GM23338 (cell line): ENCODE measurements at regions not wholly inside any gene's neighbourhood (a gene's known extent, or its start where the extent isn't known, plus 50 kb on each side); places are given as distances from the start of the nearest gene placed in this dataset.

Experiments used
- ATAC-seq: fragments of 200-7000 bp; cut with Tn5 transposase; 3 replicates; pipeline ENCODE4 v1.9.1; 2020
- DNase-seq: peaks from one replicate; pipeline ENCODE4 v3.0.0-alpha.2; 2015; ENCODE audit warnings: low spot score
- H2AFZ ChIP-seq: fragments of 200-600 bp; sonication (generic); 2 replicates; pipeline ENCODE4 v1.8.0; 2016; ENCODE audit warnings: antibody characterized with exemption, mild to moderate bottlenecking, moderate library complexity
- H3F3A ChIP-seq: fragments of 200-600 bp; sonication (generic); replicated peaks from 2 replicates; pipeline ENCODE4 v1.8.0; 2017; ENCODE audit warnings: antibody characterized with exemption, mixed run types, low read depth
- H3K27ac ChIP-seq: fragments of 200-600 bp; sonication (generic); 2 replicates; pipeline ENCODE4 v1.6.1; 2016; ENCODE audit warnings: low read depth
- H3K27me3 ChIP-seq: fragments of 200-600 bp; sonication (generic); 2 replicates; pipeline ENCODE4 v1.8.0; 2016; ENCODE audit warnings: mild to moderate bottlenecking, mixed run types, moderate library complexity; ENCODE audit not compliant: insufficient read depth
- H3K36me3 ChIP-seq: fragments of 200-600 bp; sonication (generic); 2 replicates; pipeline ENCODE4 v1.8.0; 2016; ENCODE audit warnings: mild to moderate bottlenecking; ENCODE audit not compliant: insufficient read depth
- H3K4me1 ChIP-seq: fragments of 200-600 bp; sonication (generic); 2 replicates; pipeline ENCODE4 v1.8.0; 2016; ENCODE audit warnings: mild to moderate bottlenecking, moderate library complexity; ENCODE audit not compliant: insufficient read depth
- H3K4me2 ChIP-seq: fragments of 200-600 bp; sonication (generic); 2 replicates; pipeline ENCODE4 v1.7.1; 2017; ENCODE audit warnings: mixed run types
- H3K4me3 ChIP-seq: fragments of 200-600 bp; sonication (generic); 2 replicates; pipeline ENCODE4 v1.6.1; 2016; ENCODE audit warnings: mixed run types
- H3K79me2 ChIP-seq: fragments of 200-600 bp; sonication (generic); replicated peaks from 2 replicates; pipeline ENCODE4 v1.8.0; 2017; ENCODE audit warnings: mild to moderate bottlenecking; ENCODE audit not compliant: insufficient read depth
- H3K9me2 ChIP-seq: fragments of 200-600 bp; sonication (generic); 2 replicates; pipeline ENCODE4 v1.8.0; 2017; ENCODE audit not compliant: insufficient read depth
- H4K20me1 ChIP-seq: fragments of 200-600 bp; sonication (generic); replicated peaks from 2 replicates; pipeline ENCODE4 v1.8.0; 2017; ENCODE audit warnings: mild to moderate bottlenecking; ENCODE audit not compliant: insufficient read depth
- H3K27ac Mint-ChIP-seq: 2 replicates; pipeline ENCODE4 v1.8.0; 2020; ENCODE audit warnings: inconsistent platforms, mild to moderate bottlenecking, moderate library complexity, mixed read lengths
- H3K27me3 Mint-ChIP-seq: 3 replicates; pipeline ENCODE4 v1.8.0; 2022; ENCODE audit warnings: low read depth, mild to moderate bottlenecking, moderate library complexity, mixed read lengths, inconsistent platforms; ENCODE audit not compliant: insufficient read depth, poor library complexity
- H3K36me3 Mint-ChIP-seq: 3 replicates; pipeline ENCODE4 v1.8.0; 2021; ENCODE audit warnings: low read depth, mild to moderate bottlenecking, inconsistent platforms, moderate library complexity, mixed read lengths
- H3K4me1 Mint-ChIP-seq: 3 replicates; pipeline ENCODE4 v1.8.0; 2020; ENCODE audit warnings: mild to moderate bottlenecking, inconsistent platforms, mixed read lengths
- H3K4me3 Mint-ChIP-seq: 3 replicates; pipeline ENCODE4 v1.8.0; 2021; ENCODE audit warnings: moderate library complexity, mild to moderate bottlenecking, inconsistent platforms, mixed read lengths
- H3K9me3 Mint-ChIP-seq: 3 replicates; pipeline ENCODE4 v1.8.0; 2020; ENCODE audit warnings: moderate library complexity, mild to moderate bottlenecking, inconsistent platforms, mixed read lengths
- CREB1 ChIP-seq: fragments of 250-450 bp; sonication (Bioruptor Pico); IDR thresholded peaks from 2 replicates; pipeline ENCODE4 v1.5.0; 2020; ENCODE audit warnings: low read depth, mild to moderate bottlenecking, moderate library complexity
- EZH2 ChIP-seq: fragments of 200-600 bp; sonication (generic); IDR thresholded peaks from one replicate; pipeline ENCODE4 v1.8.0; 2017; ENCODE audit warnings: antibody characterized with exemption, mild to moderate bottlenecking, low read depth; ENCODE audit not compliant: unreplicated experiment
- EZH2phosphoT487 ChIP-seq: fragments of 200-600 bp; sonication (generic); IDR thresholded peaks from one replicate; pipeline ENCODE4 v1.8.1; 2018; ENCODE audit warnings: antibody characterized with exemption; ENCODE audit not compliant: unreplicated experiment
- JUNB ChIP-seq: IDR thresholded peaks from one replicate; pipeline ENCODE4 v1.6.1; 2016; ENCODE audit warnings: antibody characterized with exemption; ENCODE audit not compliant: unreplicated experiment
- NANOG ChIP-seq: IDR thresholded peaks from 2 replicates; pipeline ENCODE4 v1.6.1; 2016; ENCODE audit warnings: antibody characterized with exemption, borderline replicate concordance
- POLR2AphosphoS5 ChIP-seq: IDR thresholded peaks from 2 replicates; pipeline ENCODE4 v1.6.1; 2016; ENCODE audit warnings: antibody characterized with exemption, low read depth
- STAT1 ChIP-seq: IDR thresholded peaks from one replicate; pipeline ENCODE4 v1.6.1; 2016; ENCODE audit warnings: antibody characterized with exemption; ENCODE audit not compliant: unreplicated experiment
- ZNF114 ChIP-seq: fragments of 250-450 bp; sonication (Bioruptor Pico); IDR thresholded peaks from 2 replicates; pipeline ENCODE4 v1.5.0; 2020; ENCODE audit warnings: mild to moderate bottlenecking, moderate library complexity
- ZNF331 ChIP-seq: fragments of 250-450 bp; sonication (Bioruptor Pico); IDR thresholded peaks from 2 replicates; pipeline ENCODE4 v1.5.0; 2020; ENCODE audit warnings: low read depth, mild to moderate bottlenecking, moderate library complexity
- TF ChIP-seq, protein P1 (sequence below): fragments of 250-450 bp; sonication (Bioruptor Pico); IDR thresholded peaks from 2 replicates; pipeline ENCODE4 v1.5.0; 2020; ENCODE audit warnings: mild to moderate bottlenecking, moderate library complexity
- TF ChIP-seq, protein P2 (sequence below): IDR thresholded peaks from one replicate; pipeline ENCODE4 v1.6.1; 2018; ENCODE audit warnings: antibody characterized with exemption; ENCODE audit not compliant: unreplicated experiment
- TF ChIP-seq, protein P3 (sequence below): IDR thresholded peaks from 2 replicates; pipeline ENCODE4 v1.6.1; 2016; ENCODE audit warnings: antibody characterized with exemption
- TF ChIP-seq, protein P4 (sequence below), 2 experiments: fragments of 200-600 bp in 1 of 2; sonication (generic) in 1 of 2; conservative IDR thresholded peaks; 2 replicates each; pipeline versions ENCODE4 v1.5.1 to v1.6.1; 2016 to 2017; ENCODE audit warnings: antibody characterized with exemption in 2 of 2, low read depth in 2 of 2, mild to moderate bottlenecking in 2 of 2, moderate library complexity in 1 of 2

DNA sequence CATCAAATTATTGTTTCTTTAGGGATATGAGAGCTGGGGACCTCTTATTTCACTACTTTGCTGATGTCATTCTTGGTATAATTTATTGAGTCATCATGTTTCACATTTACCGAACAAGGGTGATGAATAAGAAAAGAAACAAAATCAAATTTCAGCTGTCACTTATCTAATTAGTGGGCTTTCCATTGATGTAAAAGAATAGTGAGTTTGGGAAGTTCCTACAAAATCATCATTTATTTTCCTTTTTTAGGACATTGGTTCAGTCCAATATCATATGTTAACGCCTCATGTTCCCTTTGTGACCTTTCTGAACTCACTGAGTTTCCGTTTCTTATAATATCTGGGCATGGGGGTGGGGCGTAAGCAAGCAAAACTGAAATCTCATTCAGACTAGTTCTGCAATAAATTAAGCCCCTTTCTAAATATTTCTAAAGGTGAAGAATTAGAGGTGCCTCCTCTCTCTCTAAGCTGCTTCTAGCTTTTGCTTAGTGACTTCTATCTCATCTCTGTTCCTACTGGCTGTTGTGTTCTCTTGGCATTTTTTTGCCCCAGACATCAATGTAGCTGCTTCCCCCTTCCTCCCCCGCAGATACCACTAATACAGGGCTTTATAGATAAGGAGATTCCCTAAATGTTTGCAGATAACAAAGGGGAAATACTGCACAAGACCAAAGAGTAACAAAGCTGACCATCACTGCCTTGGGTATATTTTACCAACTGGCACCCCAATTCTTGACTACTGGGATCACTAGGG, 238.0 kb upstream of the CTNNB1 start:
- no peaks in the 10 kb centered on the region for H3K27me3 ChIP-seq
- H3K4me2 ChIP-seq: no peak overlapping the region
- no peaks in the 10 kb centered on the region for H3K36me3 ChIP-seq
- Mint-ChIP-seq H3K4me3 (no peak overlapping the region), H3K27ac (no peak overlapping the region; the same call in 1 of the 2 replicates), H3K36me3 (peaks cover 23% of the 10 kb centered on the region; the same call in 2 of the 3 replicates), H3K4me1 (no peaks in the 10 kb centered on the region; the same call in 2 of the 3 replicates), H3K9me3 (peaks cover 30% of the 10 kb centered on the region), H3K27me3 (no peaks in the 10 kb centered on the region)
- ATAC-seq: no peak
- no peaks in the 10 kb centered on the region for H4K20me1 ChIP-seq
- H3F3A ChIP-seq: no peaks in the 10 kb centered on the region
- H3K27ac ChIP-seq: no peak overlapping the region
- H3K4me3 ChIP-seq: no peak overlapping the region
- H3K79me2 ChIP-seq: no peaks in the 10 kb centered on the region
- TF ChIP-seq, protein P1, sequence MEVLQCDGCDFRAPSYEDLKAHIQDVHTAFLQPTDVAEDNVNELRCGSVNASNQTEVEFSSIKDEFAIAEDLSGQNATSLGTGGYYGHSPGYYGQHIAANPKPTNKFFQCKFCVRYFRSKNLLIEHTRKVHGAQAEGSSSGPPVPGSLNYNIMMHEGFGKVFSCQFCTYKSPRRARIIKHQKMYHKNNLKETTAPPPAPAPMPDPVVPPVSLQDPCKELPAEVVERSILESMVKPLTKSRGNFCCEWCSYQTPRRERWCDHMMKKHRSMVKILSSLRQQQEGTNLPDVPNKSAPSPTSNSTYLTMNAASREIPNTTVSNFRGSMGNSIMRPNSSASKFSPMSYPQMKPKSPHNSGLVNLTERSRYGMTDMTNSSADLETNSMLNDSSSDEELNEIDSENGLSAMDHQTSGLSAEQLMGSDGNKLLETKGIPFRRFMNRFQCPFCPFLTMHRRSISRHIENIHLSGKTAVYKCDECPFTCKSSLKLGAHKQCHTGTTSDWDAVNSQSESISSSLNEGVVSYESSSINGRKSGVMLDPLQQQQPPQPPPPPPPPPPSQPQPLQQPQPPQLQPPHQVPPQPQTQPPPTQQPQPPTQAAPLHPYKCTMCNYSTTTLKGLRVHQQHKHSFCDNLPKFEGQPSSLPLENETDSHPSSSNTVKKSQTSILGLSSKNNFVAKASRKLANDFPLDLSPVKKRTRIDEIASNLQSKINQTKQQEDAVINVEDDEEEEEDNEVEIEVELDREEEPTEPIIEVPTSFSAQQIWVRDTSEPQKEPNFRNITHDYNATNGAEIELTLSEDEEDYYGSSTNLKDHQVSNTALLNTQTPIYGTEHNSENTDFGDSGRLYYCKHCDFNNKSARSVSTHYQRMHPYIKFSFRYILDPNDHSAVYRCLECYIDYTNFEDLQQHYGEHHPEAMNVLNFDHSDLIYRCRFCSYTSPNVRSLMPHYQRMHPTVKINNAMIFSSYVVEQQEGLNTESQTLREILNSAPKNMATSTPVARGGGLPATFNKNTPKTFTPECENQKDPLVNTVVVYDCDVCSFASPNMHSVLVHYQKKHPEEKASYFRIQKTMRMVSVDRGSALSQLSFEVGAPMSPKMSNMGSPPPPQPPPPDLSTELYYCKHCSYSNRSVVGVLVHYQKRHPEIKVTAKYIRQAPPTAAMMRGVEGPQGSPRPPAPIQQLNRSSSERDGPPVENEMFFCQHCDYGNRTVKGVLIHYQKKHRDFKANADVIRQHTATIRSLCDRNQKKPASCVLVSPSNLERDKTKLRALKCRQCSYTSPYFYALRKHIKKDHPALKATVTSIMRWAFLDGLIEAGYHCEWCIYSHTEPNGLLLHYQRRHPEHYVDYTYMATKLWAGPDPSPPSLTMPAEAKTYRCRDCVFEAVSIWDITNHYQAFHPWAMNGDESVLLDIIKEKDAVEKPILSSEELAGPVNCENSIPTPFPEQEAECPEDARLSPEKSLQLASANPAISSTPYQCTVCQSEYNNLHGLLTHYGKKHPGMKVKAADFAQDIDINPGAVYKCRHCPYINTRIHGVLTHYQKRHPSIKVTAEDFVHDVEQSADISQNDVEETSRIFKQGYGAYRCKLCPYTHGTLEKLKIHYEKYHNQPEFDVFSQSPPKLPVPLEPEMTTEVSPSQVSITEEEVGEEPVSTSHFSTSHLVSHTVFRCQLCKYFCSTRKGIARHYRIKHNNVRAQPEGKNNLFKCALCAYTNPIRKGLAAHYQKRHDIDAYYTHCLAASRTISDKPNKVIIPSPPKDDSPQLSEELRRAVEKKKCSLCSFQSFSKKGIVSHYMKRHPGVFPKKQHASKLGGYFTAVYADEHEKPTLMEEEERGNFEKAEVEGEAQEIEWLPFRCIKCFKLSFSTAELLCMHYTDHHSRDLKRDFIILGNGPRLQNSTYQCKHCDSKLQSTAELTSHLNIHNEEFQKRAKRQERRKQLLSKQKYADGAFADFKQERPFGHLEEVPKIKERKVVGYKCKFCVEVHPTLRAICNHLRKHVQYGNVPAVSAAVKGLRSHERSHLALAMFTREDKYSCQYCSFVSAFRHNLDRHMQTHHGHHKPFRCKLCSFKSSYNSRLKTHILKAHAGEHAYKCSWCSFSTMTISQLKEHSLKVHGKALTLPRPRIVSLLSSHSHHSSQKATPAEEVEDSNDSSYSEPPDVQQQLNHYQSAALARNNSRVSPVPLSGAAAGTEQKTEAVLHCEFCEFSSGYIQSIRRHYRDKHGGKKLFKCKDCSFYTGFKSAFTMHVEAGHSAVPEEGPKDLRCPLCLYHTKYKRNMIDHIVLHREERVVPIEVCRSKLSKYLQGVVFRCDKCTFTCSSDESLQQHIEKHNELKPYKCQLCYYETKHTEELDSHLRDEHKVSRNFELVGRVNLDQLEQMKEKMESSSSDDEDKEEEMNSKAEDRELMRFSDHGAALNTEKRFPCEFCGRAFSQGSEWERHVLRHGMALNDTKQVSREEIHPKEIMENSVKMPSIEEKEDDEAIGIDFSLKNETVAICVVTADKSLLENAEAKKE (CRISPR knock-in tag): no peak
- TF ChIP-seq STAT1: no peak
- TF ChIP-seq, protein P2, sequence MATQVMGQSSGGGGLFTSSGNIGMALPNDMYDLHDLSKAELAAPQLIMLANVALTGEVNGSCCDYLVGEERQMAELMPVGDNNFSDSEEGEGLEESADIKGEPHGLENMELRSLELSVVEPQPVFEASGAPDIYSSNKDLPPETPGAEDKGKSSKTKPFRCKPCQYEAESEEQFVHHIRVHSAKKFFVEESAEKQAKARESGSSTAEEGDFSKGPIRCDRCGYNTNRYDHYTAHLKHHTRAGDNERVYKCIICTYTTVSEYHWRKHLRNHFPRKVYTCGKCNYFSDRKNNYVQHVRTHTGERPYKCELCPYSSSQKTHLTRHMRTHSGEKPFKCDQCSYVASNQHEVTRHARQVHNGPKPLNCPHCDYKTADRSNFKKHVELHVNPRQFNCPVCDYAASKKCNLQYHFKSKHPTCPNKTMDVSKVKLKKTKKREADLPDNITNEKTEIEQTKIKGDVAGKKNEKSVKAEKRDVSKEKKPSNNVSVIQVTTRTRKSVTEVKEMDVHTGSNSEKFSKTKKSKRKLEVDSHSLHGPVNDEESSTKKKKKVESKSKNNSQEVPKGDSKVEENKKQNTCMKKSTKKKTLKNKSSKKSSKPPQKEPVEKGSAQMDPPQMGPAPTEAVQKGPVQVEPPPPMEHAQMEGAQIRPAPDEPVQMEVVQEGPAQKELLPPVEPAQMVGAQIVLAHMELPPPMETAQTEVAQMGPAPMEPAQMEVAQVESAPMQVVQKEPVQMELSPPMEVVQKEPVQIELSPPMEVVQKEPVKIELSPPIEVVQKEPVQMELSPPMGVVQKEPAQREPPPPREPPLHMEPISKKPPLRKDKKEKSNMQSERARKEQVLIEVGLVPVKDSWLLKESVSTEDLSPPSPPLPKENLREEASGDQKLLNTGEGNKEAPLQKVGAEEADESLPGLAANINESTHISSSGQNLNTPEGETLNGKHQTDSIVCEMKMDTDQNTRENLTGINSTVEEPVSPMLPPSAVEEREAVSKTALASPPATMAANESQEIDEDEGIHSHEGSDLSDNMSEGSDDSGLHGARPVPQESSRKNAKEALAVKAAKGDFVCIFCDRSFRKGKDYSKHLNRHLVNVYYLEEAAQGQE: no peak
- no peak for TF ChIP-seq POLR2AphosphoS5
- no peak for TF ChIP-seq JUNB
- TF ChIP-seq, protein P3, sequence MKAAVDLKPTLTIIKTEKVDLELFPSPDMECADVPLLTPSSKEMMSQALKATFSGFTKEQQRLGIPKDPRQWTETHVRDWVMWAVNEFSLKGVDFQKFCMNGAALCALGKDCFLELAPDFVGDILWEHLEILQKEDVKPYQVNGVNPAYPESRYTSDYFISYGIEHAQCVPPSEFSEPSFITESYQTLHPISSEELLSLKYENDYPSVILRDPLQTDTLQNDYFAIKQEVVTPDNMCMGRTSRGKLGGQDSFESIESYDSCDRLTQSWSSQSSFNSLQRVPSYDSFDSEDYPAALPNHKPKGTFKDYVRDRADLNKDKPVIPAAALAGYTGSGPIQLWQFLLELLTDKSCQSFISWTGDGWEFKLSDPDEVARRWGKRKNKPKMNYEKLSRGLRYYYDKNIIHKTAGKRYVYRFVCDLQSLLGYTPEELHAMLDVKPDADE: no peak
- TF ChIP-seq EZH2phosphoT487: no peak
- no peak for TF ChIP-seq NANOG
- no peak for TF ChIP-seq ZNF114 (CRISPR knock-in tag)
- TF ChIP-seq ZNF331 (CRISPR knock-in tag): no peak
- TF ChIP-seq, protein P4, sequence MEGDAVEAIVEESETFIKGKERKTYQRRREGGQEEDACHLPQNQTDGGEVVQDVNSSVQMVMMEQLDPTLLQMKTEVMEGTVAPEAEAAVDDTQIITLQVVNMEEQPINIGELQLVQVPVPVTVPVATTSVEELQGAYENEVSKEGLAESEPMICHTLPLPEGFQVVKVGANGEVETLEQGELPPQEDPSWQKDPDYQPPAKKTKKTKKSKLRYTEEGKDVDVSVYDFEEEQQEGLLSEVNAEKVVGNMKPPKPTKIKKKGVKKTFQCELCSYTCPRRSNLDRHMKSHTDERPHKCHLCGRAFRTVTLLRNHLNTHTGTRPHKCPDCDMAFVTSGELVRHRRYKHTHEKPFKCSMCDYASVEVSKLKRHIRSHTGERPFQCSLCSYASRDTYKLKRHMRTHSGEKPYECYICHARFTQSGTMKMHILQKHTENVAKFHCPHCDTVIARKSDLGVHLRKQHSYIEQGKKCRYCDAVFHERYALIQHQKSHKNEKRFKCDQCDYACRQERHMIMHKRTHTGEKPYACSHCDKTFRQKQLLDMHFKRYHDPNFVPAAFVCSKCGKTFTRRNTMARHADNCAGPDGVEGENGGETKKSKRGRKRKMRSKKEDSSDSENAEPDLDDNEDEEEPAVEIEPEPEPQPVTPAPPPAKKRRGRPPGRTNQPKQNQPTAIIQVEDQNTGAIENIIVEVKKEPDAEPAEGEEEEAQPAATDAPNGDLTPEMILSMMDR (conservative IDR thresholded peaks at IDR 0.05; ENCODE audit: low read depth in 2 of 2): no peak
- no peak for TF ChIP-seq EZH2
- TF ChIP-seq CREB1 (CRISPR knock-in tag): no peak
- H3K4me1 ChIP-seq: no peaks in the 10 kb centered on the region
- no peaks in the 10 kb centered on the region; the same call in 1 of the 2 replicates for H3K9me2 ChIP-seq
- DNase-seq: no peak
- H2AFZ ChIP-seq: no peak overlapping the region
